ENCODE measurements at regions not wholly inside any gene's neighbourhood (a gene's known extent, or its start where the extent isn't known, plus 50 kb on each side); places are given as distances from the start of the nearest gene placed in this dataset.
"Not testable (repeated sequence)": the region's sequence is repeated elsewhere in the genome, so short reads cannot be mapped to it uniquely, and the experiment has no call there.

DNA sequence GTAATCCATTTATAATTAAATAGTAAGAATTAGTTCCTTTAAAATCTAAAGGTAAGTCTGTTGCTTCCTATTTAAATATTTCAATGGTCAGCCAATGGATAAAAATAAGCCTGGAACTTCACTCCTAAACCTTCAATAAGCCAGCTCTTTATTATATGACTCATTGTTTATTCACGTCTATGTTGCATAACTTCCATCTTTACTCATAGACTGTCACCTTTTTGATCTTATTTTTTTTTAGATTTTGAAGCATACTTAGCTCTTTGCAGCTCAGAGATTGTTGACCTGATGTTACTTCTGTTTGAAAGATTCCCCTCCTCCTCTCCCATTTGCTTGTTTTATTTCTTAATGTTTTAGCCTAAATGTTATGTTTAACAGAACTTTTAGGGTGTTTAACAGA lies 1571.2 kb upstream of the RAG2 start:
- no peak for DNase-seq (ENCODE audit: low spot score)

DNA sequence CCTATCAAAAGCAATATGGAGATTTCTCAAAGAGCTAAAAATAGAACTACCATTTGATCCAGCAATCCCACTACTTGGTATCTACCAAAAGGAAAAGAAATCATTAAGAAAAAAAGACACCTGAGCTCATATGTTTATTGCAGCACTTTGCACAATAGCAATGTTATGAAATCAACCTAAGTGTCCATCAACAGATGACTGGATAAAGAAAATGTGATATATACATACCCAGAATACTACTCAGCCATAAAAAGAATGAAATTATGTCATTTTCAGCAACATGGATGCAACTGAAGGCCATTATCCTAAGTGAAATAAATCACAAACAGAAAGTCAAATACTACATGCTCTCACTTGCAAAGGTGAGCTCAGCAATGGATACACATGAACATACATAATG lies 1565.5 kb upstream of the RAG2 start:
- DNase-seq (ENCODE audit: low spot score), result no peak

DNA sequence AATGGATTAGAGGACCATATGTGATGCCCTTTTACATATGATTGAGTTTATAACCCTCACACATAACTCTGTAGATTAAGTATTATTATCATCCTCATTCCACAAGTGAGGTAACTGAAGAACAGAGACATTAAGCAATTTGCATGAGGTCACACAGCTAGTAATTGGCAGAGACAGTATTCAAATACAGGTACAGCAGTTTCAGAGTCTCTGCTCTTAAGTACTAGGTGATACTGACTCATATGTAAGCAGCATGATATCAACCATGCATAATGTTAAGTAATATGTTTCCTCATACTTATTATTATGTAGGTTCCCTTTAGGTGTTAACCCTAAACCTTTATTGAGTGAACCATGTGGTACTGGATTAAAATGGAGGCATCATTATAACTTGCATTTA lies 1562.4 kb upstream of the RAG2 start:
- DNase-seq (ENCODE audit: low spot score), result no peak

DNA sequence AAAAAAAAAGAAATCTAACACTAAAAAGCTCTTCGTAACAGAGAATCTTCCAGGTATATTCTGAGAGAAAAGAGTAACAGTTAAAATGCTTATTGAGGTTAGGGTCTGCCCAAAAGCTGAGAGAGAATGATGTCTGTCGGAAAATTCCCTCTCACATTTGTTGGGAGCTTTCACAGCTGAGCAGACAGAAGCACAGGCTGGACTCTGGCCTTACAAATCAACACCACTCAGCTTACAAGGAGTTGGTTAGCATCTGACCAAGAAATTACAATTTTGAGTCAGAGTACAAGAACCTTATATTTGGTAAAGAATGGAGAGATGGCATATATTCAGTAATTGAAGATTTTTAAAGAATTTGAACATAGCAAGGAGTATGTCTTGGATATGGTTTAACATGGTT lies 1561.0 kb upstream of the RAG2 start:
- no peak for DNase-seq (ENCODE audit: low spot score)

DNA sequence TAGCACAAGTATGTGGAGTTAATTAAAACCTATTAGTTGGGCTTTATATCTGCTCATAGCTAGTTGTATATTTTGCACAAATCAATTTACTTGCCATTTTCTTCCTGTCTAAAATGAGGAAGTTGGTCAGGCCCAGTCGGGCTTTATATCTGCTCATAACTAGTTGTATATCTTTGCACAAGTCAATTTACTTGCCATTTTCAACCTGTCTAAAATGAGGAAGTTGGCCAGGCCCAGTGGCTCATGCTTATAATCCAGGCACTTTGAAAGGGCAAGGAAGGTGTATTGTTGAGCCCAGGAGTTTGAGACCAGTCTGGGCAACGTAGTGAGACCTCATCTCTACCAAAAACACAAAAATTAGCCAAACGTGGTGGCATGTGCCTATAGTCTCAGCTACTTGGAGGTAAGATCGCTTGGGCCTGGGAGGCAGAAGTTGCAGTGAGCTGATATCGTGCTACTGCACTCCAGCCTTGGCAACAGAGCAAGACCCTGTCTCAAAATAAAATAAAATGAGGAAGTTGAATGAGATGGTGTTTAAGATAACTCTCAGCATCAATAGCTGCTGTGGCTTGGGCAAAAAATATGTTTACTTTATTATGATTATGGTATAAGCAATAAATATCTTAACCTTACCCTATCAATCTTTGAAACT lies 1558.6 kb upstream of the RAG2 start:
- DNase-seq (ENCODE audit: low spot score), result no peak

DNA sequence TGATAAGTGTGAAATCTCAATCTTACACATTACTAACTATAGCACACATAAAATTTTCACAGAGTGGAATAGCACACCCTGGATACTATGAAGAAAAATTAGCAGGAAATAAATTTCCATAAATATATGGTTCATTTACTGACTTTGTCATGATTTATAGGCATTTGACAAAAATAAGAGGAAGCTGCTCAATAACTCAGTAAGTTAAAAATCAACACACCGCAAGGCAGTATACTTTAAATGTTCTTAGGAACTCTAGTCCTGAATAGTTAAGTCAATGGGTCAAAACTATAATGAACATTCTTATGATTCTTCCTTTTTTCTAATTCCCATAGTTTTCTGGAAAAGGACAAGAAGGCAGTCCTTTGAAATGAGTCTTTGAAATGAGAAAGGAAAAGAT lies 1557.8 kb upstream of the RAG2 start:
- DNase-seq (ENCODE audit: low spot score), result no peak

DNA sequence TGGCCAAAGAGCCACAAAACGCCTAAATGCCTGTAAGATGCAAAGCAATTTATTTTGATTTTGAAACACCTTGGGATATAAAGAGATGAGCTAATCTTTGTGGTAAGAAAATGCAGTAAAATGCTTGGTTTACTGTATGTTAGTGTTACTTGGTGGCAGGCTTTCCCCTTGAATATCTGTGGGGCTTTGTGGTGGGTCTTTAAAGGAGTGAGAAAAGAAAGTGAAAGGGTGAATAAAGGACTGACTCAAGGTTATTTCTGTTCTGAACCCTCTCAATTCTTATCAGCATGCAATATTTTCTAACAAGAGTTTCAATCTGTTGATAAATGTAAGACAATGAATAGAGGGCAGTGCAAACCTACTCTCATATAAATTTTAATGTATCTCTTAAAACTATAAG lies 1555.9 kb upstream of the RAG2 start:
- no peak for DNase-seq (ENCODE audit: low spot score)

DNA sequence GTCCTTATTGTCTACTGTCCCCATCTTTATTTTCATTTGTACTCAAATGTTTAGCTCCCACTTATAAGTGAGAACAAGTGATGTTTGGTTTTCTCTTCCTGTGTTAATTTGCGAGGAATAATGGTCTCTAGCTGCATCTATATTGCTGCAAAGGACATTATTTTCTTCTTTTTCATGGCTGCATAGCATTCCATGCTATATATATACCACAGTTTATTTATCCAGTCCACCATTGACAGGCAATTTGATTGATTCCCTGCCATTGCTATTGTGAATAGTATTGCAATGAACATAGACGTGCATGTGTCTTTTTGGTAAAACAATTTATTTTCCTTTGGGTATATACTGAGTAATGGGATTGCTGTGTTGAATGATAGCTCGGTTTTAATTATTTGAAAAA lies 1545.8 kb upstream of the RAG2 start:
- DNase-seq (ENCODE audit: low spot score), result no peak

DNA sequence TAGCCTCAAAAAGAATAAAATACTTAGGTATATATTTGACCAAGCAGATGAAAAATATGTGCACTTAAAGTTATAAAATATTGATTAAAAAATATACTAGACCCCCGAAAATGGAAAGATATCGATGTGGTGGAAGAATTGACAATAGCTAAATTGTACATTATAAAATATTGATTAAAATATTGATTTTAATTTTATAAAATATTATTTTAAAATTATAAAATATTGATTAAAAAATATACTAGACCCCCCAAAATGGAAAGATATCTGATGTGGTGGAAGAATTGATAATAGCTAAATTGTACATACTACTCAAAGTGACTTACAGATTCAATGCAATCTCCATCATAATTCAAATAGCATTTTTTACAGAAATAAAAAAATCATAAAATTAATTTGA lies 1540.9 kb upstream of the RAG2 start:
- no peak for DNase-seq (ENCODE audit: low spot score)

DNA sequence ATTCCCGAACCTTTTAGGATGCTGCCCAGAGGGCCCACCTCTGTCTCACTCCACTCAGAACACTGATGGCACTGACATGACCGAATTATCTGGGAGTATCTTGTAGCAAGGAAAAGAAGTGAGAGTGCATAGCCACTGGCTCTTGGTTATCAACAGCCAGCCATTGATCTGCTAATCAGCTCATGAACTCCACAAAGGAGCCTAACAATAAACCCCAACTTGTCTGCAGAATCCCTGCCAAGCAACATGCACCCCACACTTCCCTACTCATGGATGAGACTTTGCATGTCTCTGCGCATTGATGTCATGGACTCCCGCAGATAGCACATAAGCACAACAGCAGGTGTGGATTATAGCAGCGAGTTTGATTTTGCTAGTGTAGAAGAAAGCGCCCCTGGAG lies 1538.9 kb upstream of the RAG2 start:
- DNase-seq (ENCODE audit: low spot score), result no peak

DNA sequence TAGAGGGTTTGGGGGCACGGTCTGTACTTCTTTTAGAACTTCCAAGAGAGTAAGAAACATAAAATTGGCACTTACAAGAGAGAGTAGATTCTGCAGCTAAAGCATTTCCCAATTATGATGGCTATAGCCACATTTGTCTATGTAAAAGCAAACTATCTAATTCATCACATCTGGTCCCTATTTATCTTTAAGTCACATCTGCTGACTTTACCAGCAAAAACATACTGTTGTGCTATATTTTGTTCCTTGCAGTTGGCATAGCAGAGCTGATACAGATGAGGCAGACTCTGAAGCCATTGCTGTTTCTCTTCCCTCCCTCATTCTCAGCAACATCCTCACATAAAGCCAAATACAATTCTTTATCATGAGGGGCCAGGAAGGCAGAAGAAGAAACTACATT lies 1533.5 kb upstream of the RAG2 start:
- DNase-seq (ENCODE audit: low spot score), result no peak

DNA sequence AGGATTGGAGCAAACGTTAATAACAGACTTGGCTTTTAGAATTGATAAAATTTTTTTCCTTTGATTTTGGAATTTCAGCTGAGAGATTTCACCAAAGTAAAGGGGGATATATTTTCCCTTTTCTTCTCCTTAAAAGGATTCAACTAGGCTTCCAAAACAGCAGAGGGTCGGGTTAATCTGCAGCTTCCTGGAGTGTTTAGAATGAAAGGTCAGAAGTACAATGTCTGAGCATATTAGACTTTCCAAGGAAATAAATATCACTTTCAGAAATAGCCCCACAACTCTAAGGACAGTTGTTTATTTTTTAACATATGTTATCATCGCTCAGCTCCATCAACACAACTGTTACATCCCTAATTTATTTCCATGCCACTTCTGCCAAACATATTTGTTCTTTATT lies 1532.9 kb upstream of the RAG2 start:
- DNase-seq (ENCODE audit: low spot score), result no peak

DNA sequence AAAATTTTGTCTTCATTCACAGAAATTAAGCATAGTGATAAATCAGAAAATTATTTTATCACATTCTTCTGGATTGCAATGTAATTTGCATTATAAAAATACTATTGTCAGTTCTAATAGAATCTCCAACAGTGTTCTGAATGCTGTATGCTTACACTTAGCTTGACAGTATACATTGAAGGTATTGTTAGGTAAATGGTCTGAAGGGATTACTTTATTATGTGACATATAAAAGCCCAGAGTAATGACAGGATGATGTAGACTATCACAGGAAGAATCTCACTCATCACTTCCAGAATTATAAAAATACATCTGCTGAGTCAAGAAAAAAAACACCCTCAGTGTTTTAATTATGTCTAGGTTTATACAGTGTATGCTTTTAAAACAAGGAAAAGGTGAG lies 1532.5 kb upstream of the RAG2 start:
- DNase-seq (ENCODE audit: low spot score), result no peak

DNA sequence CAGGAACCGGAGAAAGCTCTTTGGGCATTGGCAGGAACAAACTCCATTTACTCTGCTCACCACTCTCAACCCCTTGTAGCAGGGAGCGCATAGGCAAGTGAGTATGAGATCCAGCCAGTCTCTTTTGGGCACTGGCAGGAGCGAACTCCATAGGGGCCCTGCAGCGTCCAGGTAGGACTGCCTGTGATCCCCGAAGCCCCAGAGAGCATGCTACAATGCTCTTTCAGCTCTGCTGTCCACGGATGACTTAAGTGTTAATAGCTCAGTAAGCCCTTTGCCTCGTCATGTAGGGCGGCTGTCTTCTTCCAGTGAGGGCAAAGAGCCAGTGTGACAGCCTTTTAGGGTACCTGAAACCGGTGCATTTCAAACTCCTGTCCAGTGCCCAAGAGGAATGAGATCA lies 1525.6 kb upstream of the RAG2 start:
- no peak for DNase-seq (ENCODE audit: low spot score)

DNA sequence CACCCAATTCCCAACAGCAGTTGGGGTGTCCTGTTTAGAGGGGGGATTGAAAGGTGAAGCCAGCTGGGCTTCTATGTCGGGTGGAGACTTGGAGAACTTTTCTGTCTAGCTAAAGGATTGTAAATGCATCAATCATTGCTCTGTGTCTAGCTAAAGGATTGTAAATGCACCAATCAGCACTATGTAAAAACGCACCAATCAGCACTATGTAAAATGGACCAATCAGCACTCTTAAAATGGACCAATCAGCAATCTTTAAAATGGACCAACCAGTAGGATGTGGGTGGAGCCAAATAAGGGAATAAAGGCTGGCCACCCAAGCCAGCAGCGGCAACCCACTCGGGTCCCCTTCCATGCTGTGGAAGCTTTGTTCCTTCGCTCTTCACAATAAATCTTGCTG lies 1518.6 kb upstream of the RAG2 start:
- DNase-seq (ENCODE audit: low spot score), result not testable (repeated sequence)

DNA sequence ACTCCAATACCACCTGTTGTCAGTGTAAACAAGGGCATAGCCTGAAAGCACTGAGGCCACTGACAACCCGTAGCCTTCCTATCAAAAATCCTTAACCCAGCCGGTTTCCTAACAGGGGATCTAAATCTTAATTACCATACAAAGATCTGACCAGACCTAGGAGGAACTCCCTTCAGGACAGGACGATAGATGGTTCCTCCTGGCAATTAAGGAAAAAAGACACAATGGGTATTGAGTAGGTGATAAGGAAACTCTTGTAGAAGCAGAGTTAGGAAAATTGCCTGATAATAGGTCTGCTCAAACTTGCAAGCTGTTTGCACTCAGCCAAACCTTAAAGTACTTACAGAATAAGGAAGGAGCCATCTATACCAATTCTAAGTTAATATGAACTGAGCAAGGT lies 1517.3 kb upstream of the RAG2 start:
- DNase-seq (ENCODE audit: low spot score), result not testable (repeated sequence)

DNA sequence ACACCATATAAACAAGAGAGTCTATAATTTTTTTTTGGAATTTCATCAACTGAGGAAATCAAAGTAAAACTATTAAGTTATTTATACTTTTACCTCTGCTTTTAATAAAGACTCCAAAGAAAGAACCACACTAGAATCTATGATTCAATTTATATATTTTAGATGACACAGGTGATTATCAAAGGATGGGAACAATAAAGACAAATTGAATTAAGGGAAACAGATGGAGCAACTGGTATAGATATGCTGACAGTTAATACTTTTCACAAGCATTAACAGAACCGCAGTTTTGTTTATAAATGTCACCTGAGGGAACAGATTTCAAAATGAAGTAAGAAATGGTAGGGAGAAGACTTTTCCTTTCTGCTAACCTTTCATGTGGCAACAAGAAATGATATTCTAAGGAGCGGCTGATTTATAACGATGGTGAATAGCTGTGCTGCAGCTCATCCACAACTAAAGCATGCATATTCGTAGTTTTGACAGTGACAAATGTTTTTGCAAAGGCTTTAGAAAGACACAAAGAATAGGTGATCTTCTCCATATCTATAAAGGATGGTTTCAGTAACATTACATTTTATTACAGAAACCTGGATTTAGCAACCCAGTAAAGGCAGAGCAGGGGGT lies 1502.9 kb upstream of the RAG2 start:
- no peak for DNase-seq (ENCODE audit: low spot score)

DNA sequence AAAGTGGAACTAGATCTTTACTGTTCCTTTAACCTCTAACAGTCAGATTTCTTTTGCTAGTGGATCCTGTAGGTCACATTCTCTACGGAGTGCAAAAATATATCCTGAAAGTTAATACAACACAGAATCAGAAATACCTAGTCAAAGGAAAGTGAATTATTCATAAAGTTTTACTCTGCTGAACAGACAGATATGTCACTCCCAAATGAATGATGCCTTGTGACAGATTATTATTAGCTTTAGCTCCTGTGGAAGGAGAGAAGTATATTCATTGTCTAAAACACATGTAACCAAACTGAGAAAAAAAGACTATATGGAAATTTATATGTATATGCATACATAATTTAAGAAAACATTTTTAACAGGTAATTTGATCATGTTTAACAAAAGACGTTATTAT lies 1497.2 kb upstream of the RAG2 start:
- DNase-seq (ENCODE audit: low spot score), result no peak

DNA sequence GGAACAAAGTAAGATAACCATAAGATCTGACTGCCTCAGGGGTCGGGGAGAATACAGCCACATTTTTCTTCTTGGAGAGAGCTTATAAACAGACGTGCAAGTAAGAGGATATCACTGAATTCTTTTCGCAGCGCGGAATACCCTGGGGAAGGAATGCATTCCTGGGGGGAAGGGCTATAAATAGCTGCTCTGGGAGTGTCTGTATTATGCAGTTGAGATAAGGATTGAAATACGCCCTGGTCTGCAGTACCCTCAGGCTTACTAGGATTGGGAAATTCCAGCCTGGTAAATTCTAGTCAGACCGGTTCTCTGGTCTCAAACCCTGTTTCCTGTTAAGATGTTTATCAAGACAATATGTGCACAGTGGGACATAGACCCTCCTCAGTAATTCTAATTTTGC lies 1491.7 kb upstream of the RAG2 start:
- DNase-seq (ENCODE audit: low spot score), result no peak

DNA sequence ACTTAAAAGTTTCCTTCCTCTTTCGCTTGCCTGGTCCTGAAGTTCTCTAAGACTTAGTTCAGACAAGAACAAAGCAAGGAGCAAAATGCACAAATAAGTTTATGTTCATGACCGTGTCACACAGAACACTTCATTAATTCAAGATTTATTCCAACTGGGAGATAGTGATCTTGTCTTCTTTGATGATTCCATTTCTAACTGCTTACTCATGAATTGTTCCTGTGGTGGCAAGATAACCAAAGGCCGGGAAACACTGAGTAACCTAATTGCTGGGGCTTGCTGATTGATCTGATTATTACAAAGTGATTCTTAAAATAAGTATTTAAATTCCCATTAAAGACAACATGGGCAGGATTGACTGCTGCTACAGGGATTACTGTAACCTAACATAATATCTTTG lies 1462.9 kb upstream of the RAG2 start:
- DNase-seq (ENCODE audit: low spot score), result no peak

DNA sequence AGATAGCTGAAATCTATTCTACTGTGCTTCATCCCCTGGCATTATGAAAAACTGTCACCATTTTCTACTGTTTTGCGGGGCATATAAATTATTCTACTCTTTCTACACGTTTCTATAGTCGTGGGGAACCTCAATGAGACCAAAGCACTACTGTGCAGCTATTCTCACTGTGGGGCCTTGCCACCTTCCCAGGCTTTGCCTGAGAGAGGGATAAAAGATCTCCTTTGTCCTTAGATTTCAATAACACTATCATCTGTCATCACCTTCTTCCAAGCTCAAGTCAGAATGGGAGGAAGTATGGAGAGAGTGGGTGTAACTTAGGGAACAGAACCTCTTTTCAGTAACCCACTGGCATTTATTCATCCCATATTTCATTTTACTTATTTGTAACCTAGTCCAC lies 1462.1 kb upstream of the RAG2 start:
- DNase-seq (ENCODE audit: low spot score), result no peak

DNA sequence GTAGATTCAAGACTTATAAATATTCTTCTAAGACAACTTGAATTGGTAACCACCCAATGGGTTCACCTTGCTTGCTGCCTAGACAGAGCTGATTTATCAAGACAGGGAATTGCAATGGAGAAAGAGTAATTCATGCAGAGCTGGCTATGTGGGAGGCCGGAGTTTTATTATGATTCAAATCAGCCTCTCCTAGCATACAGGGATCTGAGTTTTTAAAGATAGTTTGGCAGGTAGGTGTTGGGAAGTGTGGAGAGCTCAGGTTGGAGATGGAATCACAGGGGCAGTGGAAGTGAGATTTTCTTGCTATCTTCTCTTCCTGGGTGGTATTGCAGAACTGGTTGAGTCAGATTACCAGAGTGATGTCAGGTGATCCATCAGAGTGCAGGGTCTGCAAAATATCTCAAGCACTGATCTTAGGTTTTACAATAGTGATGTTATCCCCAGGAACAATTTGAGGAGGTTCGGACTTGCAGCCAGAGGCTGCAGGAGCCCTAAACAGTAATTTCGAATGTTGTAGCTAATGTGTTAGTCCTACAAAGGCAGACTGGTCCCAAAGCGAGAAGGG lies 1448.6 kb upstream of the RAG2 start:
- DNase-seq (ENCODE audit: low spot score), result no peak

DNA sequence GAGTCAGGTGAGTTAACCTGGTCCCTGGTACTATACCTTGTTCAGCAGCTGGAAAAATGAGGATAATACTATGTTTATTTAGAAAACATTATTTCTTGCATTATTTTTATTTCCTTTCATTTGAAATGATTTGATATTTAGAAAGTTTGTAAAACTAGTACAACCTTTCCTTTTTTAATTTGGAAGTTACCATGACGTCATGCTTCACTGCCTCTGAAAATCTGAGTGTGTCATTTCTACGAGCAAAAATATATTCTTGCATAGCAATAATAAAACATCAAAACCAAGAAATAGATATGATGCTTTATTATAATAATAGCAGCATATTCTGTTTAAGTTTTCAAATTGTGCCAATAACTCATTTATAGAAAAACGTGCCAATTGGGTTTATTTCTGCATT lies 1445.0 kb upstream of the RAG2 start:
- DNase-seq (ENCODE audit: low spot score), result no peak
